GM12872 (cell line): ENCODE measurements at regions not wholly inside any gene's neighbourhood (a gene's known extent, or its start where the extent isn't known, plus 50 kb on each side); places are given as distances from the start of the nearest gene placed in this dataset.

ENCODE experiments used
- TF ChIP-seq, protein P1 (sequence below): IDR thresholded peaks from 3 replicates; pipeline ENCODE4 v1.5.1; 2011; ENCODE audit warnings: low read depth, mild to moderate bottlenecking, low read length, moderate library complexity; ENCODE audit not compliant: insufficient read depth

DNA sequence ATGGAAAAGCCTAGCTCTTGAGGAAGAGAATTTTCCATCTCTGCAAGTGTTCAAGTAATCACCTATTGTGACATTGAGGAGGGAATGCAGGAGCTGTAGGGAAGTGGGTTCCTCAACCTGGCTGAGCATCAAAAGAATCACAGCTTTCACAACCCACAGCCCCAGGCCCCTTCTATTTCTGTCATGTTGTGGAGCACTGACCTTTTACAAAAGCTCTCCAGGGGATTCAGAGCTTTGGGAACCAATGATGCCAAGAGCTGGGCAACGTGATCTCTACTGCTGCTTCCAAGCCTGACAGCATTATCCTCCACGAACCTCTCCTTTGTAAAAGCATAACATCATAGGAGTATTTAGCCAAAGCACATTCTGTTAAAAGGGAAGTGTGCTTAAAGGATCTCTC is 231.1 kb downstream of the ADAMTS9 start:
- TF ChIP-seq, protein P1, sequence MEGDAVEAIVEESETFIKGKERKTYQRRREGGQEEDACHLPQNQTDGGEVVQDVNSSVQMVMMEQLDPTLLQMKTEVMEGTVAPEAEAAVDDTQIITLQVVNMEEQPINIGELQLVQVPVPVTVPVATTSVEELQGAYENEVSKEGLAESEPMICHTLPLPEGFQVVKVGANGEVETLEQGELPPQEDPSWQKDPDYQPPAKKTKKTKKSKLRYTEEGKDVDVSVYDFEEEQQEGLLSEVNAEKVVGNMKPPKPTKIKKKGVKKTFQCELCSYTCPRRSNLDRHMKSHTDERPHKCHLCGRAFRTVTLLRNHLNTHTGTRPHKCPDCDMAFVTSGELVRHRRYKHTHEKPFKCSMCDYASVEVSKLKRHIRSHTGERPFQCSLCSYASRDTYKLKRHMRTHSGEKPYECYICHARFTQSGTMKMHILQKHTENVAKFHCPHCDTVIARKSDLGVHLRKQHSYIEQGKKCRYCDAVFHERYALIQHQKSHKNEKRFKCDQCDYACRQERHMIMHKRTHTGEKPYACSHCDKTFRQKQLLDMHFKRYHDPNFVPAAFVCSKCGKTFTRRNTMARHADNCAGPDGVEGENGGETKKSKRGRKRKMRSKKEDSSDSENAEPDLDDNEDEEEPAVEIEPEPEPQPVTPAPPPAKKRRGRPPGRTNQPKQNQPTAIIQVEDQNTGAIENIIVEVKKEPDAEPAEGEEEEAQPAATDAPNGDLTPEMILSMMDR, result no peak

DNA sequence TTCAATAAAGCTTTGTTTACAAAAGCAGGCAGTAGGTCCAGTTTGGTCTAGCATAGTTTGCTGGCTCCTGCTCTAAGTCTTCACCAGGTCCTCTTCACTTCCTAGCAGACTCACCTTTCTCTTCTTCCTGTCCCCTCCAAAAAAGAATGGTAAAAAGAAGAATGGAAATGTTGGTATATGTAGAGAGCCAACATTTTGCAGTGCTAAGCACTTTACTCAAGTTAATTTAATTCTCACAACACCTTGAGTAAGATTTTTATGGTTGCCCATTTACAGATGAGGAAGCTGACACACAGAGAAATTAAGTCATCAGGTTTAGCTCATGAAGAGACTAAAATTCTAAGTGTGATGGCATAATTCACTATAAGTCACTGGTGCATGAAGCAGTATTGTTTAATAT is 230.1 kb upstream of the PRICKLE2 start:
- TF ChIP-seq, protein P1, result no peak

GRCh38 chr3:64454768-64455167 is 229.5 kb upstream of the PRICKLE2 start:
- TF ChIP-seq, protein P1, result no peak

- TF ChIP-seq, protein P1, result no peak
Measured at GRCh38 chr3:64454179-64454578, 228.9 kb upstream of the PRICKLE2 start.

GRCh38 chr3:64451283-64452012 is 226.2 kb upstream of the PRICKLE2 start:
- TF ChIP-seq, protein P1, result no peak

DNA sequence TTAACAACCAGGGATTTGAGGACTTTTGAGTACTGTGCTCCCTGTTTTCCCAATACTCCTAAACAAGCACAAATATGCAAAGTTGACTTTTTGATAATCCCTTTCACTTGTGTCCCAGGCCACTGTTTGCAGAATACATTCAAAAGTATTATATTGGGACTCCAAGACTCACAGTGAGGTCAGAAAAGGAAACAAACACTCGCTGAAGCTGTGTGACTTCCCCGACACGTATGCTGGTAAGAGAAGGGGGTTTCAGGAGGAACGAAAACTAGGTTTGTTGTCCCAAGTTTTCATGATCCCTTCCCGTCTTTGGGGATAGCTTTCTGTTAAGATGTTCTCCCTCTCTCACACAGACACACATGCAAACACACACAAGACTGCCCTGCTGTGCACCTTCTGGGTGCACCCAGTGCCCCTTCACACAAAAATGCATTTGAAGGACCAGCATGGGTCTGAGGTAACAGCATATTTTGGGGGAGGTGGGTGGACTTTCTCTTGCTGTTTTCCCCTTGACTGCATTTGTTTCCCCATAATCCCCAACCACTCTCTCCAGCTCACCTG is 225.2 kb upstream of the PRICKLE2 start:
- TF ChIP-seq, protein P1, result no peak

DNA sequence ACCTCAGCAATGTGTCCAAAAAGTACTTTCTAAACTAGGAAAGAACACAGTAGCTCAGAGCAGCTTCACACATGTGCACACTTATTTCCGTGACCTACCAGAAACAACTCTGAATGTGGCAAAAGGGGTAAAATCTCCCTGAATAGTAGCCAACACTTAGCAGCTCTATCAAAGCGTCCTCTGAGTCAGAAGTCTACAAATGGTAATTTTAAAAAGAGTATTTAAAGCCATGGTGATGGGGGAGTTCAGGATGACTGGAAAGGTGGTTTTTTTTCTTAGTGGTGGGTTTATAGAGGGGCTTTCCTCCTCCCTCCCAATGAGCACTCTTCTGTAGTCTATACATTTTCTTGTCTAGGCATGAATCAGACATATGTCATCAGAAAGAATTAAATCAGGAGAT is 223.8 kb upstream of the PRICKLE2 start:
- TF ChIP-seq, protein P1, result no peak
